T-helper 17 cell (primary cell): ENCODE measurements at regions not wholly inside any gene's neighbourhood (a gene's known extent, or its start where the extent isn't known, plus 50 kb on each side); places are given as distances from the start of the nearest gene placed in this dataset.
"Not testable (repeated sequence)": the region's sequence is repeated elsewhere in the genome, so short reads cannot be mapped to it uniquely, and the experiment has no call there.

Experiments used
- ATAC-seq: fragments of 150-1000 bp; cut with Tn5 transposase; 2 replicates; pipeline ENCODE4 v1.10.0; 2021; ENCODE audit warnings: mild to moderate bottlenecking, moderate library complexity
- DNase-seq, 3 donors: peaks; one replicate each; pipeline versions ENCODE4 v3.0.0 to v3.0.0-alpha.2; 2020 to 2021
- H3K9me3 ChIP-seq: one replicate; pipeline ENCODE4 v1.7.0; 2013; ENCODE audit warnings: low read length, mild to moderate bottlenecking; ENCODE audit not compliant: control insufficient read depth, poor library complexity, severe bottlenecking
- H3K27ac Mint-ChIP-seq: one replicate; pipeline ENCODE4 v1.8.0; 2022; ENCODE audit warnings: mild to moderate bottlenecking, moderate library complexity, mixed read lengths
- H3K27me3 Mint-ChIP-seq: one replicate; pipeline ENCODE4 v1.8.0; 2022; ENCODE audit warnings: mixed read lengths
- H3K36me3 Mint-ChIP-seq: one replicate; pipeline ENCODE4 v1.8.0; 2022; ENCODE audit warnings: low read depth, mixed read lengths
- H3K4me1 Mint-ChIP-seq: one replicate; pipeline ENCODE4 v1.8.0; 2022; ENCODE audit warnings: mild to moderate bottlenecking, mixed read lengths
- H3K4me3 Mint-ChIP-seq: one replicate; pipeline ENCODE4 v1.8.0; 2022; ENCODE audit warnings: mild to moderate bottlenecking, moderate library complexity, mixed read lengths

DNA sequence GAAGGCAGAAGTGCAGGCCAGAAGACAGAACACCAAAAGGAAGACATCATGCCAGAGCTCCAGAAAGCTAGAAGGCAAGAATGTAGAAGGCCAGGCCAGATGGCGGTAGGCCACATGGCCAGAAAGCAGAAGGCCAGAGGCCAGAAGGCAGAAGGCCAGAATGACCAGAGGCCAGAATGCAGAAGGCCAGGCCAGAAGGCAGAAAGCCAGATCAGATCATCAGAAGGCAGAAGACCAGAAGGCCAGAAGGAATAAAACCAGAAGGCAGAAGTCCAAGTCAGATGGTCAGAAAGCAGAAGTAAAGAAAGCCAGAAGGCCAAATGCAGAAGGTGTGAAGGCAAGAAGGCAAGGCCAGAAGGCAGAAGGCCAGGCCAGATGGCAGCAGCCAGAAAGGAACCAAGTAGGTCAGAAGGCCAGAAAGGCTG is 185.0 kb downstream of the TUBA3C start:
- no peak for DNase-seq
- no peak for ATAC-seq
- Mint-ChIP-seq H3K27ac (no peak overlapping the region), H3K4me3 (no peak overlapping the region), H3K4me1 (peaks cover 25% of the 10 kb centered on the region), H3K36me3 (peaks cover 5% of the 10 kb centered on the region), H3K27me3 (no peaks in the 10 kb centered on the region)
- H3K9me3 ChIP-seq = no peaks in the 10 kb centered on the region

DNA sequence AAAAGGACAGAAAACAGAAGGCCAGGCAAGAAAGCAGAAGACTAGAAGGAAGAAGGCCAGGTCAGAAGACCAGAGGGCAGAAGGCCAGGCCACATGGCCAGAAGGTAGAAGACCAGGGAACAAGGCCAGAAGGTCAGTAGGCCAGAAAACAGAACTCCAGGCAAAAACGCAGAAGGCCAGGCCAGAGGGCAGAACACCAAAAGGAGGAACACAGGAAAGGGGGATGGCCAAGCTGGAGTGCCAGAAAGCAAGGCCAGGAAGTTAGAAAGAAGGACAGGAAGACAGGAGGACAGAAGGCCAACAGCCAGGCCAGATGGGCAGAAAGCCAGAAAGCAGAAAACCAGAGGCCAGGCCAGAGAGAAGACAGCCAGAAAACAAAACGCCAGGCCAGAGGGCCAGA is 185.4 kb downstream of the TUBA3C start:
- Mint-ChIP-seq H3K36me3 (peaks cover 5% of the 10 kb centered on the region), H3K4me1 (peaks cover 25% of the 10 kb centered on the region), H3K4me3 (no peak overlapping the region), H3K27me3 (no peaks in the 10 kb centered on the region), H3K27ac (no peak overlapping the region)
- DNase-seq = no peak
- no peak for ATAC-seq
- no peaks in the 10 kb centered on the region for H3K9me3 ChIP-seq

DNA sequence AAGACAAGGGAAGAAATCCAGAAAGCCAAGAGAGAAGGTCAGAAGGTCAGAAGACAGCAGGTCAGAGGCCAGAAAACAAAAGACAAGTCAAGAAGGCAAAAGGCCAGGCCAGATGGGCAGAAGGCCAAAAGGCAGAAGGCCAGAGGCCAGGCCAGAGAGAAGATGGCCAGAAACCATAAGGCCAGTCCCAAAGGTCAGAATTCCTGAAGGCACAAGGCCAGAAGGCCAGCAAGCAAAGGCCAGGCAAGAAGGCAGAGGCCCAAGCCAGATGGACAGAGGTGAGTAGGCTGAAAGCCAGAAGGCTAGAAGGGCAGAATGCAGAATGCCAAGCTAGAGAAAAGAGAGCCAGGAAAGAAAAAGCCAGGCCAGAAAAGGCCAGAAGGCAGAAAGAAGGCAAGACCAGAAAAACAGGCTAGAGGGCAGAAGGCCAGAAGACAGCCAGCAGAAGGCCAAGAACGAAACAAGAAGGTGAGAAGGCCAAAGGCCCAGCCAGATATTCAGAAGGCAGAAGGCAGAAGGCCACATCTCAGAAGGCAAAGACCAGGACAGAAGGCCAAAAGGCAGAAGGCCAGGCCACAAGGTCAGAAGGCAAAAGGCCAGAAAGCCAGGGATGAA is 186.3 kb downstream of the TUBA3C start:
- Mint-ChIP-seq H3K4me3 (no peak overlapping the region), H3K4me1 (peaks cover 25% of the 10 kb centered on the region), H3K27ac (no peak overlapping the region), H3K27me3 (no peaks in the 10 kb centered on the region), H3K36me3 (peaks cover 5% of the 10 kb centered on the region)
- no peaks in the 10 kb centered on the region for H3K9me3 ChIP-seq
- DNase-seq (no peak), ATAC-seq (no peak)

DNA sequence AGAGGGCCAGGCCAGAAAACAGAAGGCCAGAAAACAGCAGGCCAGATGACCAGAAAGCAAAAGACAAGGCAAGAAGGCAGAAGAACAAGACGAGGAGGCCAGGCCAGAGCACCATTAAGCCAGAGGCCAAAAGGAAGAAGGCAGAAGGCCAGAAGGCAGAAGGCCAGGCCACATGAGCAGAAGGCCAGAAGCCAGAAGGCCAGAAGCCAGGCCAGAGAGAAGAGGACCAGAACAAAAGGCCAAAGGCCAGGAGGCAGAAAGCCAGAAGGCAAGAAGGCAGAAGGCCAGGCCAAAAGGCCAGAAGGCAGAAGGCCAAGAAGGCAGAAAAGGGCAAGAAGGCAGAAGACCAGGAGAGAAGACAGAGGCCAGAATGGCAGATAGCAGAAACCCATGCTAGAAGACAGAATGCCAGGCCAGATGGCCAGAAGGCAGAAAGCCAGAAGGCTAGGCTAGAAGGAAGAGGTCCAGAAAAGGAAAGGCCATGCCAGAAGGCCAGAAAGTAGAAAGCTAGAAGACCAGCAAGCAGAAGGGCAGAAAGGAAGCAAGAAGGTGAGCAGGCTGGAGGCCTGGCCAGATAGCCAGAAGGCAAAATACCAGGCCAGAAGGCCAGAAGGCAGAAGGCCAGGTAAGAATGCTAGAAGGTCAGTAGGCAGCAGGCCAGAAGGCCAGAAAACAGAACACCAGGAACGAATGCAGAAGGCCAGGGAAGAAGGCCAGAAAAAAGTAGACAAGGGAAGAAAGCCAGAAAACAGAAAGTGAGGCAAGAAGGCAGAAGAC is 187.6 kb downstream of the TUBA3C start:
- H3K4me1 Mint-ChIP-seq = peaks cover 25% of the 10 kb centered on the region
- peaks cover 5% of the 10 kb centered on the region for H3K36me3 Mint-ChIP-seq
- no peak overlapping the region for H3K4me3 Mint-ChIP-seq
- no peak overlapping the region for H3K27ac Mint-ChIP-seq
- no peak for ATAC-seq
- H3K9me3 ChIP-seq = no peaks in the 10 kb centered on the region
- no peak for DNase-seq
- no peaks in the 10 kb centered on the region for H3K27me3 Mint-ChIP-seq

DNA sequence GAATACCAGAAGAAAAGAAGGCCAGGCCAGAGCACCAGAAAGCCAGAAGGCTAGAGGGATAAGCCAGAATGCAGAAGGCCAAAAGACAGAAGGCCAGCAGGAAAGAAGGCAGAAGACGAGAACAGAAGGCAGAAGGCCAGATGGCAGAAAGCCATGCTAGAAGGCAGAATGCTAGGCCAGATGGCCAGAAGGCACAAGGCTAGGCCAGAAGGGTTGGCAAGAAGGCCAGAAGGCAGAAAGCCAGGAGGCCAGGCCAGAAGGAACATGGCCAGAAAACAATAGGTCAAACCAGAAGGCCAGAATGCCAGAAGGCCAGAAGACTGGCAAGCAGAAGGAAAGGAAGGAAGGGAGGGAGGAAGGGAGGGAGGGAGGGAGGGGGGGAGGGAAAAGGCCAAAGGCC is 188.8 kb downstream of the TUBA3C start:
- Mint-ChIP-seq H3K27me3 (no peaks in the 10 kb centered on the region), H3K4me3 (no peak overlapping the region), H3K4me1 (peaks cover 19% of the 10 kb centered on the region), H3K27ac (no peak overlapping the region), H3K36me3 (peaks cover 5% of the 10 kb centered on the region)
- ATAC-seq (no peak), DNase-seq (no peak)
- H3K9me3 ChIP-seq = no peaks in the 10 kb centered on the region

DNA sequence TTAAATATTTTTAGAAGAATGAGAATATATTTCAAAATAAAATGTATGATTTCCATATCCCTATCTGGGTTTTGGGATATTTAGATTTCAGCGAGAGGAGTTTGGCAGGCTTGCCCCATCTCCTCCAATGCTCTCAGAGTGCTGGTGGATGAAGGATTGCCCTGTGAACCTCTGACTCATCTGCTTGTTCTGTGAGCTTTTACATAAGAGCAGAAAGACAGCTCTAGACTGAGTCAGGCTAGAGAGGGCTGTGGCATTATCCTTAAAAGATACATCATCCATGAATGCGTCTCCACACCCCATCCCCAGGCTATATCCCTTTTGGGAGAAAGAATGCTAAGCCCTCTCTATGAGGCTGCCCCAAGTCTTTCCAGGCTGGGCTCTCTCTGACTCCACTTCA is 190.6 kb downstream of the TUBA3C start:
- DNase-seq = no peak
- Mint-ChIP-seq H3K27me3 (no peaks in the 10 kb centered on the region), H3K36me3 (peaks cover 9% of the 10 kb centered on the region), H3K27ac (no peak overlapping the region), H3K4me1 (peaks cover 12% of the 10 kb centered on the region), H3K4me3 (no peak overlapping the region)
- H3K9me3 ChIP-seq = no peaks in the 10 kb centered on the region
- ATAC-seq = no peak

DNA sequence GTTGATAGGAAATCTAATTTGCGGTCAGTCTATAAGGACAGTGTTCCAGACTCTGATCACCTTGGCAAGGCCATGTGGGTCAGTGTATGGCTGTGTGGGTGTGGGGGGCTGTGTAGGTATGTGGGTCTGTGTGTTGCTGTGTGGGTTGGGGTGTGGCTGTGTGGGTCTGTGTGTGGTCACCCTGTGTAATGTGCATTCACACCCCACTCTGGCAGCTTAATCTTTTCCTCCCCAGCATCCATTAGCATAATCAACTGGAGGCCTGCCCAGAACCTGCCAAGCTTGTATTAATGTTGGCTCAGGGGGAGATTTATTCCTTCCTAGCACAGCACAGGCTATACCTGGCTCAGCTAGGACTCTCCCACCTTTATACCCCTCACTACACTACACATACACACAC is 203.2 kb downstream of the TUBA3C start:
- H3K9me3 ChIP-seq = peaks cover 6% of the 10 kb centered on the region
- no peak for DNase-seq
- ATAC-seq = no peak
- H3K36me3 Mint-ChIP-seq = peaks cover 3% of the 10 kb centered on the region
- H3K4me3 Mint-ChIP-seq = no peak overlapping the region
- no peaks in the 10 kb centered on the region for H3K4me1 Mint-ChIP-seq
- no peak overlapping the region for H3K27ac Mint-ChIP-seq
- H3K27me3 Mint-ChIP-seq = no peaks in the 10 kb centered on the region

DNA sequence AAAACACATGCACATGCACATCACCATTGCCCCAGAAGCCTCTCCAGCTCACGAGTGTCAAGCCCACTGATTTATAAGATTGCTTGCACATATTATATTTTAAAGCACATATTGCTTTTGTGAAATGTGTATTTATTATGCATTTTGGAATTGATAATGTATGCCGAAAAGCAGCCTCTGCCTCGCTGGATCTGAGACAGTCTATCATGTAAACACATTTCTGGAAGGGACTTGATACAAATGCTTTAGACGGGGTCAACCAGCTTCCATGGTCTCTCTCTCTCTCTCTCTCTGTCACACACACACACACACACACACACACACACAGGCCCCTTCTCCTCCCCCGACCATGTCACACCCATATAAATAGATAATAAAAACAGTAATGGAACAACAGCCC is 203.8 kb downstream of the TUBA3C start:
- no peak overlapping the region for H3K27ac Mint-ChIP-seq
- peaks cover 3% of the 10 kb centered on the region for H3K36me3 Mint-ChIP-seq
- no peak overlapping the region for H3K4me3 Mint-ChIP-seq
- H3K27me3 Mint-ChIP-seq = no peaks in the 10 kb centered on the region
- peaks cover 6% of the 10 kb centered on the region for H3K9me3 ChIP-seq
- H3K4me1 Mint-ChIP-seq = no peaks in the 10 kb centered on the region
- no peak for DNase-seq
- no peak for ATAC-seq

DNA sequence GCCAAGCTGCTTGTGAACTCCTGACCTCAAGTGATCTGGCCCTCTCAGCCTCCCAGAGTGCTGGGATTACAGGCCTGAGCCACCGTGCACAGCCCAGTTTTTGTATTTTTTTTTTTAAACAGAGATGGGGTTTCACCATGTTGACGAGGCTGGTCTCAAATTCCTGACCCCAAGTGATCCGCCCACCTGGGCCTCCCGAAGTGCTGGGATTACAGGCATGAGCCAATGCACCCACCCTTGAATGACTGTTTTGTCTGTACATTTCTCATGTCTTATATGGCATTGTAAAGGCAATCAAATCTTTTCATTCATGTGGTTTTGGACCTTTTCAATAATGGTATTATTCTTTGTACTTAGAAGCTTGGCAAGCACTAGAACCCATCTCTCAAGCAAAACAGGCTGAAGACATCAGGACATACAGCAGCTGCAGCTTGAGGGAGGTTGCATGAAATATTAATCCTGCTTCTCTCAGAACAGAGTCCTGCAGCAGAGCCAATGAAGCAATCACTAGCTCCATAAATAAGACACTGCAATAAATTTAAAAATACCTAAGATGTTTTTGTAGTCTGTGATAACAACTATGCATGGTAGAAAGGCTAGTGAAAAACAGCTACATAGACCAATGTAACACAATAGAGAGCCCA is 209.9 kb downstream of the TUBA3C start:
- H3K9me3 ChIP-seq = no peaks in the 10 kb centered on the region
- Mint-ChIP-seq H3K27me3 (no peaks in the 10 kb centered on the region), H3K27ac (peak overlapping the region; percentile 19), H3K4me3 (no peak overlapping the region), H3K36me3 (no peaks in the 10 kb centered on the region), H3K4me1 (no peaks in the 10 kb centered on the region)
- no peak for DNase-seq
- no peak for ATAC-seq

DNA sequence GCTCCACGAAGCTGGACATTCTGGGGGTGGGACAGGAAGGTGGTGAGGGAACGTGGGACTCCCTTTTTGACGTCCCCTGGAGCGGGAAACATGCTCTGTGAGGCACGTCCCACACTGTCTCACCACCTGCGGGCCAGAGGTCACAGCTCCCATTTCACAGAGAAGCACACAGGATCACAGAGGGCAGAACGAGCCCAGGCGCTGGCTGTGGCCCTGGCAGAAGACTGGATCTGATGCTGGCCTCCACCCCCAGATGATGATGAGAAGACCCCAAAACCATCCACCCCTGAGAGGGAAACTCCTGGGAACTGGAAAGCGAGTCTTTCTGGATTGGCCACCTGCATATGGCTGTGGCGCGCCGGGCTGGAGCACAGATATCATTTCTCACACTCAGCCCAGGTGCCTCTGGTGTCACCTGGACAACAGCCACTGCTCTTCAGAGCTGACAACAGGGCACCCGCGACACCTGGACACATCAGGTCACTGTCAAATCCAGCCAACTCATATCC is 216.2 kb downstream of the TUBA3C start:
- no peaks in the 10 kb centered on the region for H3K27me3 Mint-ChIP-seq

DNA sequence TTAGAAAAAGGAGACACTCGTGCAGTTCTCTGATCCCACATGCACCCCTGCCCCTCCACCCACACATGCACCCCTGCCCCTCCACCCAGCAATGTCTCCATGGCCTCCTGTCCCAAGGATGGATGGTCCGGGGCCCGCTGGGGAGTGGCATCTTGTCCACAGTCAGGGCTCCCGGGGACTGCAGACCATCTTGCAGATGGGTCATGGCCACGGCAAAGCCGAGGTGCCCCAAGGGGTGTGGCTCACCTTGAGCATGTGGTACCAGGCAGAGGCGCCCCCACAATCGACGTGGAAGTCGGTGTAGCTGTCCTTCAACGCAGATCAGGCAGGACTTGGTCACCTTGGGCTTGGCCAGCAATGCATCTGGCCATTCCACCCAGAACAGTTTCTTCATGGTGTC is 216.7 kb downstream of the TUBA3C start:
- Mint-ChIP-seq H3K4me1 (no peaks in the 10 kb centered on the region), H3K27ac (no peak overlapping the region), H3K27me3 (no peaks in the 10 kb centered on the region), H3K4me3 (no peak overlapping the region), H3K36me3 (no peaks in the 10 kb centered on the region)
- no peak for DNase-seq
- H3K9me3 ChIP-seq = no peaks in the 10 kb centered on the region
- ATAC-seq = no peak

More for the DNA sequence above, 216.2 kb downstream of the TUBA3C start:
- Mint-ChIP-seq H3K36me3 (no peaks in the 10 kb centered on the region), H3K4me3 (no peak overlapping the region), H3K4me1 (no peaks in the 10 kb centered on the region), H3K27ac (no peak overlapping the region)
- DNase-seq (no peak), ATAC-seq (no peak)
- H3K9me3 ChIP-seq = no peaks in the 10 kb centered on the region

DNA sequence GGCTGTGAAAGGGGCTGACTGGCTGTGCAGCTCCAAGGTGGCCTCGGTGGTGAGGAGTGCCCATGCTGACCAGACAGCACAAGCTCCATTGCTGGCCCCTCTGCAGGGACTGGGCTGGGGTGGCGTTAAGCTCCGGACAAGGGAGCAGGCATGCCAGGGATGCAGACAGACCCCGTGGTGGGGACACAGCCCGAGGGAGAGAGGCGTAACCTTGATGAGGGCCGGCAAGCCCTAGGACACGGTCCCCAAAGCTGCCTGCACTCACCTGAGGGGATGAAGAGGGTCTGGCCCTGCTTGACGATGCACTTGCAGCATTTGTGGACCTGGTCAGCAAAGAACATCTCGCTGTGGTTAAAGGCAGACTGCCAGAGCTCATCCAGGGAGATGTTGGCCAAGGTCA is 217.9 kb downstream of the TUBA3C start:
- H3K9me3 ChIP-seq, H3K36me3 Mint-ChIP-seq, ATAC-seq, H3K4me1 Mint-ChIP-seq, DNase-seq, H3K27ac Mint-ChIP-seq, H3K27me3 Mint-ChIP-seq, H3K4me3 Mint-ChIP-seq: not testable (repeated sequence)

DNA sequence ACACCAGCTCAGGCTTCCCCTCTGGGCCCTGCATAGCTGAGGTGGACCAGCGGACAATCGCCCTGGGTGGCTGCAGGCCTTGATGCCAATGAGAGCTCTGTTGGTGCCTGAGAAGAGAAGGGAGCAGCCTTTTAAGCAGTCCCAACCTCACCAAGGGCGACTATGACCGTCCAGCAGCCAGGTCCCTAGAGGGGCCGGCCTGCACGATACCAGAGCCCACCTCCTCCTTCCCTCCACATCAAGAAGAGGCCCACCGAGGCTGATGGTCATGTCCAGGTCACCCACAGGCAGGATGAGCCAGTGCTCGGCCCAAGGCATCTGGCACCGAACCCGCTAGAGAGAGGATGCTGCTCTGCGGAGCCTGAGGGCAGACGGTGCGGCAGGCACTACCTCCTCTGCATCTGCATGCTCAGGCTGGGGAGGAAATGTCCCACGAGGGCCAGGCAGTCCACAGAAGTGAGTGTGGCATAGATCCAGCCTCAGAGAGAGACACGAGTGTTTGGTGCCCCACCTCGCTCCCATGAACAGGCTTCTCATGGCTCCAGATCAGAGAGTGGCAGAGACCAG is 219.4 kb downstream of the TUBA3C start:
- DNase-seq (no peak), ATAC-seq (no peak)
- Mint-ChIP-seq H3K36me3 (no peaks in the 10 kb centered on the region), H3K27ac (no peak overlapping the region), H3K4me3 (no peak overlapping the region), H3K4me1 (no peaks in the 10 kb centered on the region), H3K27me3 (no peaks in the 10 kb centered on the region)
- H3K9me3 ChIP-seq = no peaks in the 10 kb centered on the region
